CD4-positive, alpha-beta memory T cell (primary cell): ENCODE measurements at regions not wholly inside any gene's neighbourhood (a gene's known extent, or its start where the extent isn't known, plus 50 kb on each side); places are given as distances from the start of the nearest gene placed in this dataset.

Experiments used
- CTCF ChIA-PET: fragments of 350-600 bp; sonication (Branson Sonifier 250); formaldehyde crosslinking; loops from one replicate; lab custom pipeline; 2021; ENCODE audit warnings: inconsistent platforms; ENCODE audit not compliant: partially characterized antibody; lab: Charles Lee
- POLR2A ChIA-PET: fragments of 350-600 bp; sonication (Branson Sonifier 250); formaldehyde crosslinking; loops from one replicate; lab custom pipeline; 2021; ENCODE audit not compliant: partially characterized antibody; lab: Charles Lee
- DNase-seq, 5 donors: peaks; one replicate each; pipeline versions ENCODE4 v3.0.0 to v3.0.0-alpha.2; 2020 to 2022; ENCODE audit warnings: mixed read lengths in 1 of 5
- H3K27ac ChIP-seq: one replicate; pipeline ENCODE4 v1.7.0; 2013; ENCODE audit warnings: low read depth, low read length
- H3K27me3 ChIP-seq: 2 replicates; pipeline ENCODE4 v1.7.0; 2013; ENCODE audit warnings: mild to moderate bottlenecking, low read length, moderate library complexity; ENCODE audit not compliant: insufficient read depth
- H3K36me3 ChIP-seq: 2 replicates; pipeline ENCODE4 v1.7.0; 2013; ENCODE audit warnings: mild to moderate bottlenecking, low read length, moderate library complexity; ENCODE audit not compliant: insufficient read depth
- H3K4me1 ChIP-seq: 2 replicates; pipeline ENCODE4 v1.7.0; 2013; ENCODE audit warnings: mild to moderate bottlenecking, low read length, moderate library complexity; ENCODE audit not compliant: insufficient read depth
- H3K4me3 ChIP-seq, 2 donors: one replicate each; pipeline ENCODE4 v1.7.0; 2013; ENCODE audit warnings: low read length in 2 of 2, mild to moderate bottlenecking in 1 of 2
- H3K9me3 ChIP-seq, 2 donors: one replicate each; pipeline ENCODE4 v1.7.0; 2013; ENCODE audit warnings: low read length in 2 of 2, control low read depth in 1 of 2; ENCODE audit not compliant: control insufficient read depth in 1 of 2
- H3K27ac Mint-ChIP-seq, 7 donors: one replicate each; pipeline ENCODE4 v1.8.0; 2020 to 2021; ENCODE audit warnings: mixed read lengths in 7 of 7, mild to moderate bottlenecking in 6 of 7, inconsistent platforms in 3 of 7, moderate library complexity in 3 of 7
- H3K27me3 Mint-ChIP-seq, 2 donors: one replicate each; pipeline ENCODE4 v1.8.0; 2020 to 2021; ENCODE audit warnings: mixed read lengths in 2 of 2
- H3K36me3 Mint-ChIP-seq, 2 donors: one replicate each; pipeline ENCODE4 v1.8.0; 2020 to 2021; ENCODE audit warnings: mixed read lengths in 2 of 2, inconsistent platforms in 1 of 2, mild to moderate bottlenecking in 1 of 2
- H3K4me1 Mint-ChIP-seq, 4 donors: one replicate each; pipeline ENCODE4 v1.8.0; 2020 to 2021; ENCODE audit warnings: mixed read lengths in 4 of 4, mild to moderate bottlenecking in 1 of 4
- H3K4me3 Mint-ChIP-seq, 8 donors: one replicate each; pipeline ENCODE4 v1.8.0; 2020 to 2021; ENCODE audit warnings: mixed read lengths in 8 of 8, mild to moderate bottlenecking in 7 of 8, moderate library complexity in 6 of 8, inconsistent platforms in 3 of 8
- H3K9me3 Mint-ChIP-seq, 8 donors: one replicate each; pipeline ENCODE4 v1.8.0; 2020 to 2021; ENCODE audit warnings: mixed read lengths in 8 of 8, mild to moderate bottlenecking in 5 of 8, inconsistent platforms in 3 of 8, moderate library complexity in 1 of 8
- intact Hi-C: fragments of 100-400 bp; cut with micrococcal nuclease; formaldehyde crosslinking; loops from one replicate; pipeline ENCODE4 v1.15.1; 2023

- POLR2A ChIA-PET: no interaction called here
- Histone ChIP-seq H3K9me3 (no peaks in the 10 kb centered on the region), H3K36me3 (no peaks in the 10 kb centered on the region), H3K4me1 (no peaks in the 10 kb centered on the region), H3K4me3 (no peak overlapping the region), H3K27me3 (no peaks in the 10 kb centered on the region), H3K27ac (no peak overlapping the region)
- Mint-ChIP-seq H3K27ac (no peak overlapping the region), H3K4me3 (no peak overlapping the region), H3K36me3 (no peaks in the 10 kb centered on the region), H3K27me3 (peaks cover 14 to 19% of the 10 kb centered on the region in 2 donors), H3K9me3 (peaks cover 0 to 2% (median 0%) of the 10 kb centered on the region in 8 donors), H3K4me1 (no peaks in the 10 kb centered on the region)
- intact Hi-C loops: no loop called here
- CTCF ChIA-PET: no interaction called here
- no peak for DNase-seq
Observed at GRCh38 chr14:101071493-101071906, 168.0 kb upstream of the RTL1 start.

- CTCF ChIA-PET: no interaction called here
- DNase-seq: no peak
- POLR2A ChIA-PET: no interaction called here
- Histone ChIP-seq H3K9me3 (no peaks in the 10 kb centered on the region), H3K4me1 (no peaks in the 10 kb centered on the region), H3K27ac (no peak overlapping the region), H3K27me3 (no peaks in the 10 kb centered on the region), H3K36me3 (no peaks in the 10 kb centered on the region), H3K4me3 (no peak overlapping the region)
- peaks cover 0 to 2% (median 0%) of the 10 kb centered on the region in 8 donors for H3K9me3 Mint-ChIP-seq
- H3K4me3 Mint-ChIP-seq: no peak overlapping the region
- intact Hi-C loops: no loop called here
- H3K27me3 Mint-ChIP-seq: peaks cover 18 to 24% of the 10 kb centered on the region in 2 donors
- no peaks in the 10 kb centered on the region for H3K4me1 Mint-ChIP-seq
- no peak overlapping the region for H3K27ac Mint-ChIP-seq
- H3K36me3 Mint-ChIP-seq: no peaks in the 10 kb centered on the region
Observed at GRCh38 chr14:101072070-101072469, 168.5 kb upstream of the RTL1 start.

DNA sequence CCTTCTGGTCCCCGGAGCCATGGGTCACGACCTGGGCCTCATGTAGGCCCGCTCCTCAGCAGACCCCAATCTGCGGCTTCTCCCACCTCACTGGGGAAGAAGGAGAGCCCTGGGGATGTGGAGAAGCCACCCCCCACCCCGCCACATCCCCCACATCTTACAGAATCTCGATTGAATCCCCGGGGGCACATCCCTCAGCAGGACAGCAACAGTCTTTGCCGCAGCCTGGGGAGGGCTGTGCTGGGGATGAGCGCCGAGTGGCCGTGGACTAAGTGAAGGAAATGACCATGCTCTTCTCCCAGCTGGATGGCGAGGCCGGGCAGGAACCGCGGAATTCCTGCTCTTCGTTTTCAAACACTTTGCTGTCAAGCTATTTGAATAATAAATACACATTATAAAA lies 169.0 kb upstream of the RTL1 start:
- H3K4me1 ChIP-seq: no peaks in the 10 kb centered on the region
- peaks cover 21 to 25% of the 10 kb centered on the region in 2 donors for H3K27me3 Mint-ChIP-seq
- no peaks in the 10 kb centered on the region for H3K27me3 ChIP-seq

DNA sequence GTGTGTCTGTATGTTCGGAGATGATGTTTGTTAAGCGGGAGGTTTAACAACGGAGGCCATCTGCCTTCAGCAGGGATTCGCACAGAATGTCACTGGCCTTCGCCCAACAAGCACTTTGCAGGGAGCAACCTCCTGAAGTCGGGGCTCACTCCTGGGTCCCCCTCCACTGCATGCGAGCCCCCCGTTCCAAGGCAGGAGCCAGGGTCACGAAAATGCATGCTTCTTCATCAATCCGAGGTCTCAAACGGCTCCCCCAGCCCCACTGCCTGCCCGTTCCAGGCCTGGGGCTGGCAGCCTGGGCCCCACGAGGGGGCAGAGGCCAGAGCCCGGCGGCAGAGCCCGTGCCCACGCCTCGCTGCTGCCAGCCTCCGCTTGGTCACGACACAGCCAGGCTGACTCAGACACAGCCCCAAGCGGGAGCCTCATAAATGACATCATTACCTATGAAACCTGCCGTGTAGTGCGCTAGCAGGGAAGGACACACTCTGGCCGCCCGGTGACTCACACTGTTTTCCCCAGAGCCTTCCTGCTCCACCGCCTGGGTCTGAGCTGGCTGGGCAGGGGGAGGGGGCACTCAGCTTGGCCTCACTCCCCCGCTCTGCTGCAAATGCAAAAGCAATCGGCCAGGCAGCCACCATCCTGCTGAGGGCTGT lies 169.5 kb upstream of the RTL1 start:
- DNase-seq: no peak
- Histone ChIP-seq H3K4me1 (no peaks in the 10 kb centered on the region), H3K27me3 (no peaks in the 10 kb centered on the region), H3K9me3 (no peaks in the 10 kb centered on the region), H3K36me3 (no peaks in the 10 kb centered on the region), H3K27ac (no peak overlapping the region), H3K4me3 (no peak overlapping the region)
- intact Hi-C loops: no loop called here
- POLR2A ChIA-PET: no interaction called here
- no peaks in the 10 kb centered on the region for H3K36me3 Mint-ChIP-seq
- no peak overlapping the region for H3K27ac Mint-ChIP-seq
- H3K4me3 Mint-ChIP-seq: no peak overlapping the region
- peaks cover 0 to 2% (median 0%) of the 10 kb centered on the region in 8 donors for H3K9me3 Mint-ChIP-seq
- CTCF ChIA-PET: no interaction called here
- H3K4me1 Mint-ChIP-seq: no peaks in the 10 kb centered on the region
- H3K27me3 Mint-ChIP-seq: peaks cover 24% of the 10 kb centered on the region in 2 donors

More for the DNA sequence above, 169.0 kb upstream of the RTL1 start:
- Mint-ChIP-seq H3K4me3 (no peak overlapping the region), H3K4me1 (no peaks in the 10 kb centered on the region), H3K9me3 (peaks cover 0 to 2% (median 0%) of the 10 kb centered on the region in 8 donors), H3K27ac (no peak overlapping the region), H3K36me3 (no peaks in the 10 kb centered on the region)
- intact Hi-C loops: no loop called here
- ChIA-PET CTCF (no interaction called here), POLR2A (no interaction called here)
- Histone ChIP-seq H3K36me3 (no peaks in the 10 kb centered on the region), H3K4me3 (no peak overlapping the region), H3K9me3 (no peaks in the 10 kb centered on the region), H3K27ac (no peak overlapping the region)
- no peak for DNase-seq

DNA sequence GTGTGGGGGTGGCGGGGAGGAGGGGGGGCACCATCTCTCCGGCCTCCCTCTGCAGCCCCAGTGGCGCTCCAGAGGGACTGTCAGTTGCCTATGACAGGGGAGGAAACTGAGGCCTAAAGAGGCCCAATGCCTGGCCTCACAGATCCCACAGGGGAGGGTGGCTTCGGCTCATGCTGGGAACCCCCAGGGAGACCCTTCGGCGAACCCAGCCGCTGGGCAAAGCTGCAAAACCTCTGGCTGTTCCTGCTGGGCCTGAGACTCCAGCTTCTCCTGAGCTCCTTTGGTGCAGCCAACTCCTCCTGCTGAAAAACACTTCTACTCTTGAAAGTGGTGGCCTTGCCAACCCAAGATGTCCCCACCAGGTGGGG lies 170.1 kb upstream of the RTL1 start:
- Mint-ChIP-seq H3K4me3 (no peak overlapping the region), H3K36me3 (no peaks in the 10 kb centered on the region), H3K4me1 (no peaks in the 10 kb centered on the region), H3K27ac (no peak overlapping the region), H3K9me3 (peaks cover 0 to 2% (median 0%) of the 10 kb centered on the region in 8 donors), H3K27me3 (peaks cover 29% of the 10 kb centered on the region in 2 donors)
- CTCF ChIA-PET: no interaction called here
- H3K27me3 ChIP-seq: no peaks in the 10 kb centered on the region
- no peaks in the 10 kb centered on the region for H3K4me1 ChIP-seq
- no peak overlapping the region for H3K4me3 ChIP-seq
- H3K27ac ChIP-seq: no peak overlapping the region
- H3K9me3 ChIP-seq: no peaks in the 10 kb centered on the region
- no peak for DNase-seq
- H3K36me3 ChIP-seq: no peaks in the 10 kb centered on the region
- intact Hi-C loops: no loop called here
- POLR2A ChIA-PET: no interaction called here

GRCh38 chr14:101074196-101075024 lies 170.9 kb upstream of the RTL1 start:
- POLR2A ChIA-PET: no interaction called here
- no peaks in the 10 kb centered on the region for H3K36me3 Mint-ChIP-seq
- no peak for DNase-seq

DNA sequence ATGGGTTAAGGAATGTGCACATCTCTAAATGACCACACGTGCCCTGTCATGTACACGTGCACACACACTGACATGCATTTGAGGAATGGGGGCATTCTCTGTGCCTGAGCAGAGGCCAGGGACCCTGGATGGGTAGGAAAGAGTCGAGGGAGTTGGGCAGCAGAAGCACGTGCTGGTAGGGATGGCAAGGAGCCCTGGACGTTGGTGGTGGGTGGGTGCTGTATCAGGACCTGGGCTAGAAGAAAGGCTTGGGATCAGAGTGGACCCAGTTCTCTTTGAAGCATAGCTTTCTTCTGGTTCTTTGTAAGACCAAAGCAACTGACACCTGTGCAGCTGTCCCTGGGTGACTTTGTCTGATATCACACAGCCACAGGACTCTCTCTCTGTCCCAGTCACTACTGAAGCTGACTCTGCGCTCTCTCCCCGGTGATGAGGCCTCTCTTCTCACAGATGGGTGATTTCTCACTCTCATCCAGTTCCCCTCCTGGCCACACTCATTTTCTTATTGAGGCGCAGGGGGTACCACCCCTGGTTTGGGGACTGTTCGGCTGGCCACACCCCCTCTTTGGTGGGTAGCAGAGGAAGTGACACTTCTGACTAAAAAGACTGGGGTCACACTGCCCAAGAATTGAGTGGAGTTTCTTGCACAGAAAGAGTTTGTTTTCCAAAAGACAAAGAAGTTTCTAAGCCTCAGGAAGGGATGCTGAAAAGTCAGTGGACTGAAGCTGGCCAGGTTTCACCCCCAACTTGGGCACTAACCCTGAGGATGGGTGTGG lies 171.7 kb upstream of the RTL1 start:
- Mint-ChIP-seq H3K4me1 (no peaks in the 10 kb centered on the region), H3K4me3 (no peak overlapping the region), H3K27me3 (peaks cover 33 to 40% of the 10 kb centered on the region in 2 donors), H3K9me3 (peaks cover 0 to 2% (median 0%) of the 10 kb centered on the region in 8 donors), H3K36me3 (no peaks in the 10 kb centered on the region), H3K27ac (no peak overlapping the region)
- ChIA-PET CTCF (no interaction called here), POLR2A (no interaction called here)
- no peaks in the 10 kb centered on the region for H3K27me3 ChIP-seq
- no peaks in the 10 kb centered on the region for H3K9me3 ChIP-seq
- no peak overlapping the region for H3K4me3 ChIP-seq
- intact Hi-C loops: no loop called here
- H3K4me1 ChIP-seq: no peaks in the 10 kb centered on the region
- H3K36me3 ChIP-seq: no peaks in the 10 kb centered on the region
- no peak overlapping the region for H3K27ac ChIP-seq
- DNase-seq: no peak

More at GRCh38 chr14:101074196-101075024, 170.9 kb upstream of the RTL1 start:
- no peaks in the 10 kb centered on the region for H3K9me3 ChIP-seq
- no peak overlapping the region for H3K4me3 Mint-ChIP-seq
- CTCF ChIA-PET: no interaction called here
- no peak overlapping the region for H3K4me3 ChIP-seq
- H3K4me1 Mint-ChIP-seq: no peaks in the 10 kb centered on the region
- intact Hi-C loops: no loop called here
- no peaks in the 10 kb centered on the region for H3K27me3 ChIP-seq
- no peak overlapping the region for H3K27ac Mint-ChIP-seq
- no peaks in the 10 kb centered on the region for H3K4me1 ChIP-seq
- H3K9me3 Mint-ChIP-seq: no peaks in the 10 kb centered on the region
- H3K27me3 Mint-ChIP-seq: peaks cover 32 to 33% of the 10 kb centered on the region in 2 donors
- H3K36me3 ChIP-seq: no peaks in the 10 kb centered on the region
- no peak overlapping the region for H3K27ac ChIP-seq
